ENCODE measurements at regions not wholly inside any gene's neighbourhood (a gene's known extent, or its start where the extent isn't known, plus 50 kb on each side); places are given as distances from the start of the nearest gene placed in this dataset.
"Not testable (repeated sequence)": the region's sequence is repeated elsewhere in the genome, so short reads cannot be mapped to it uniquely, and the experiment has no call there.

DNA sequence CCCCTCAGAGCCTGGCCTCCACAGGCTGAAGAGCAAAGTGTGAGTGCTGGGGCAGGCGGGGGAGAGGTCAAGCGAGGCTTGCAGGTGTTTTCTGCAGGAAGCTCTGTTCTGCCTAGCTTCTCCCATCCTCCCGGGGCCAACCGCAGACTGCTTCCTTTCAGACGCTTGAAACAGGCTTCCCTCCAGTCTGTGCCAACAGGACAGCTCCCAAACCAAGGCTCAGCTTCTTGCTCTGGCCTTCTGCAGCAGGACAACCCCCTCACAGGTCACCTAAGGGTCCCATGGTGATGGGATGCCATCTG is 120.8 kb downstream of the LRRC37A3 start:
- TF ChIP-seq, protein P1, sequence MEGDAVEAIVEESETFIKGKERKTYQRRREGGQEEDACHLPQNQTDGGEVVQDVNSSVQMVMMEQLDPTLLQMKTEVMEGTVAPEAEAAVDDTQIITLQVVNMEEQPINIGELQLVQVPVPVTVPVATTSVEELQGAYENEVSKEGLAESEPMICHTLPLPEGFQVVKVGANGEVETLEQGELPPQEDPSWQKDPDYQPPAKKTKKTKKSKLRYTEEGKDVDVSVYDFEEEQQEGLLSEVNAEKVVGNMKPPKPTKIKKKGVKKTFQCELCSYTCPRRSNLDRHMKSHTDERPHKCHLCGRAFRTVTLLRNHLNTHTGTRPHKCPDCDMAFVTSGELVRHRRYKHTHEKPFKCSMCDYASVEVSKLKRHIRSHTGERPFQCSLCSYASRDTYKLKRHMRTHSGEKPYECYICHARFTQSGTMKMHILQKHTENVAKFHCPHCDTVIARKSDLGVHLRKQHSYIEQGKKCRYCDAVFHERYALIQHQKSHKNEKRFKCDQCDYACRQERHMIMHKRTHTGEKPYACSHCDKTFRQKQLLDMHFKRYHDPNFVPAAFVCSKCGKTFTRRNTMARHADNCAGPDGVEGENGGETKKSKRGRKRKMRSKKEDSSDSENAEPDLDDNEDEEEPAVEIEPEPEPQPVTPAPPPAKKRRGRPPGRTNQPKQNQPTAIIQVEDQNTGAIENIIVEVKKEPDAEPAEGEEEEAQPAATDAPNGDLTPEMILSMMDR (IDR thresholded peaks at IDR 0.05; ENCODE audit: low read depth, low read length): not testable (repeated sequence)
- not testable (repeated sequence) for TF ChIP-seq EZH2phosphoT487 (IDR thresholded peaks at IDR 0.05; ENCODE audit: low read depth)

All from OCI-LY3 (cell line).